ENCODE measurements at regions not wholly inside any gene's neighbourhood (a gene's known extent, or its start where the extent isn't known, plus 50 kb on each side); places are given as distances from the start of the nearest gene placed in this dataset.

GRCh38 chr2:21453723-21454450 is 330.1 kb downstream of the TDRD15 start:
- Histone ChIP-seq H3K4me3 (ENCODE audit: insufficient read depth, low read length, poor library complexity, severe bottlenecking) (no peak overlapping the region), H3K27me3 (ENCODE audit: low read length) (no peaks in the 10 kb centered on the region), H2AFZ (ENCODE audit: low read depth, low read length, severe bottlenecking) (no peak overlapping the region), H3F3A (ENCODE audit: insufficient read depth) (no peaks in the 10 kb centered on the region), H3K4me2 (ENCODE audit: low read depth, low read length, poor library complexity, severe bottlenecking) (no peak overlapping the region), H3K27ac (ENCODE audit: low read depth, low read length) (no peak overlapping the region), H3K9ac (ENCODE audit: low read length) (no peak overlapping the region), H3K36me3 (ENCODE audit: low read length) (no peaks in the 10 kb centered on the region; the same call in 1 of the 2 replicates), H3K9me2 (replicated peaks; ENCODE audit: insufficient read depth, low read length) (no peaks in the 10 kb centered on the region), H3K79me2 (ENCODE audit: insufficient read depth, low read length) (no peaks in the 10 kb centered on the region), H3K9me3 (ENCODE audit: insufficient read depth, low read length) (no peaks in the 10 kb centered on the region), H4K20me1 (ENCODE audit: low read depth, low read length) (no peaks in the 10 kb centered on the region)
- no peak for TF ChIP-seq CTCF (IDR thresholded peaks at IDR 0.05; ENCODE audit: insufficient read depth, low read length, poor library complexity, severe bottlenecking)
- TF ChIP-seq EZH2phosphoT487 (conservative IDR thresholded peaks at IDR 0.05; ENCODE audit: low read length): no peak

- H3K36me3 ChIP-seq (ENCODE audit: low read length): no peaks in the 10 kb centered on the region; the same call in 1 of the 2 replicates
- H3K9me2 ChIP-seq (replicated peaks; ENCODE audit: insufficient read depth, low read length): no peaks in the 10 kb centered on the region
- no peak overlapping the region for H3K9ac ChIP-seq (ENCODE audit: low read length)
- H3K27me3 ChIP-seq (ENCODE audit: low read length): no peaks in the 10 kb centered on the region
- H3K9me3 ChIP-seq (ENCODE audit: insufficient read depth, low read length): no peaks in the 10 kb centered on the region
- no peaks in the 10 kb centered on the region for H3F3A ChIP-seq (ENCODE audit: insufficient read depth)
- no peak overlapping the region for H3K4me2 ChIP-seq (ENCODE audit: low read depth, low read length, poor library complexity, severe bottlenecking)
- H2AFZ ChIP-seq (ENCODE audit: low read depth, low read length, severe bottlenecking): no peak overlapping the region
- no peaks in the 10 kb centered on the region for H4K20me1 ChIP-seq (ENCODE audit: low read depth, low read length)
- H3K27ac ChIP-seq (ENCODE audit: low read depth, low read length): no peak overlapping the region
- TF ChIP-seq CTCF (IDR thresholded peaks at IDR 0.05; ENCODE audit: insufficient read depth, low read length, poor library complexity, severe bottlenecking) (no peak), EZH2phosphoT487 (conservative IDR thresholded peaks at IDR 0.05; ENCODE audit: low read length) (no peak)
- H3K4me3 ChIP-seq (ENCODE audit: insufficient read depth, low read length, poor library complexity, severe bottlenecking): no peak overlapping the region
- H3K79me2 ChIP-seq (ENCODE audit: insufficient read depth, low read length): no peaks in the 10 kb centered on the region
Observed at GRCh38 chr2:21454839-21455238, 331.1 kb downstream of the TDRD15 start.

GRCh38 chr2:21461754-21462240 is 338.0 kb downstream of the TDRD15 start:
- TF ChIP-seq EZH2phosphoT487 (conservative IDR thresholded peaks at IDR 0.05; ENCODE audit: low read length) (no peak), CTCF (IDR thresholded peaks at IDR 0.05; ENCODE audit: insufficient read depth, low read length, poor library complexity, severe bottlenecking) (no peak)

More at GRCh38 chr2:21461754-21462240, 338.0 kb downstream of the TDRD15 start:
- no peaks in the 10 kb centered on the region for H4K20me1 ChIP-seq (ENCODE audit: low read depth, low read length)
- H3K4me3 ChIP-seq (ENCODE audit: insufficient read depth, low read length, poor library complexity, severe bottlenecking): no peak overlapping the region
- no peaks in the 10 kb centered on the region for H3K27me3 ChIP-seq (ENCODE audit: low read length)
- H3K36me3 ChIP-seq (ENCODE audit: low read length): no peaks in the 10 kb centered on the region; the same call in 1 of the 2 replicates
- no peak overlapping the region for H3K27ac ChIP-seq (ENCODE audit: low read depth, low read length)
- no peak overlapping the region for H3K9ac ChIP-seq (ENCODE audit: low read length)
- H3K79me2 ChIP-seq (ENCODE audit: insufficient read depth, low read length): no peaks in the 10 kb centered on the region
- no peak overlapping the region for H3K4me2 ChIP-seq (ENCODE audit: low read depth, low read length, poor library complexity, severe bottlenecking)
- H3F3A ChIP-seq (ENCODE audit: insufficient read depth): no peaks in the 10 kb centered on the region
- no peak overlapping the region for H2AFZ ChIP-seq (ENCODE audit: low read depth, low read length, severe bottlenecking)
- H3K9me2 ChIP-seq (replicated peaks; ENCODE audit: insufficient read depth, low read length): no peaks in the 10 kb centered on the region
- no peaks in the 10 kb centered on the region for H3K9me3 ChIP-seq (ENCODE audit: insufficient read depth, low read length)
